ENCODE measurements at regions not wholly inside any gene's neighbourhood (a gene's known extent, or its start where the extent isn't known, plus 50 kb on each side); places are given as distances from the start of the nearest gene placed in this dataset.
"Not testable (repeated sequence)": the region's sequence is repeated elsewhere in the genome, so short reads cannot be mapped to it uniquely, and the experiment has no call there.

DNA sequence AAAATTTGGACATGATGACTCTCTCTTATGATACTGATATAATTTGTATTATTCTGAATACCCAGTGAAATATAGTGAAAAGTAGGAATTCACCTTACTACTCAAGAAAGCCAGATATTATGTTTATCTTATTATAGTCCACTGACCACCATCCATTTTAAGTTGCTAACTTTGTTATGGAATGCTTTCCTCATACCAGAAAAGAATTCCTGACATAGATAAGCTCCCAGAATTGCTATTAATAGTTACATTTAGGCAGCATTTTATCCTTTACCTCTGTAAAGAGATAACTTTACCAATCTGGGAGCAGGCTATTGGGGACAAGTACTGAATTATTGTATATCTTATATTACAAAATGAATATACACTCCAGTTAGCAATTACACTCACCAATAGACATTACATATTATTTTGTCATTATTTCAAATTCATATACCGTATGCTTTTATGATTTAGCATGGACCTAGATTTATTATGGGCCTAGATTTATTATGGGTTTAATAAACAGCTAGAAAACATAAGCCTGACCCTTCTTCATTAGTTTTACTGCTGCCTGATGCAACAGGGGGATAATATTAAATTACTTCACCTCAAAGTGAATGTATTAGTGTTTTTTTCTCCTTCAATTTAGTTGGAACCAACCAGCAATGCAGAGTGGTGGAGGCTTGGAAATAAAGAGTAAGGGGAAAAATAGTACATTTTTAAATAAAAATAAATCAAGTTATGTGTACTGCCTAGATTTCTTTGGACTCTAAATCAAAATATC is 1886.1 kb downstream of the PCDH9 start:
- no peak for DNase-seq

DNA sequence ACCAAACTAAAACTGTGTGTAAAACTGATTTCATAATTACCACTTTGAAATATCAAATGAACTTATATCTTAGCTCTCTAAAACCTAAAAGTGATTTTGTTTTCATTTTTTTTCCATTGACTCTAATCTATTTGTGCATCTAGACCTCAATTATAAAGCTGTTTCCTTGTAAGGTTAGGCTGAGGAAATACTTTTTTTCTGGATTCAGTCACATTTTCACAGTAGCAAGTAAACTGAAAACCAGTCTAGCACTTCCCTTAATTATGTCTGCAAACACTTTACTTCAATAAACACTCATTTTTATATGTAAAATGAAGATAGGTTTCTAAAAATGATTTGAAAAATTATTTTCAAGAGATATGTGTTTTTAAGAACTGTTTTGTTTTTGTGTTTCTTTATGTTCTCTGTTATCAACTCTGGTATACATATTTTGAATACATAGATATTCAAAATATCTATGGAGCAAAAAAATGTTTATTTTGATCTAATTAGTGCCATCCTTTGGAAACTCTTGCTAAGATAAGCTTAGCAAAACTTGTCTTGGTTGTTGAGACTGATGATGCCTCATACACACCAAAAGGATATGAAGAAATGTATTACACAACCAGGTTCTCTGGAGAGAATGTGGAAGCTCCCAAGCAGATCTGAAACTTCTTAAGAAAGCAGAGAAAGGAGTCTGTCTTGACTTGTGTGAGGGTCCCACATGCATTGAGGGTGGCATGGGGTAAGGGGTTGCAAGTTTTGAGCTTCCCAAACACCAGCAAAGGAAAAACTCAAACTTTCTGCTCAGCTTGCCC is 1887.4 kb downstream of the PCDH9 start:
- DNase-seq = no peak

DNA sequence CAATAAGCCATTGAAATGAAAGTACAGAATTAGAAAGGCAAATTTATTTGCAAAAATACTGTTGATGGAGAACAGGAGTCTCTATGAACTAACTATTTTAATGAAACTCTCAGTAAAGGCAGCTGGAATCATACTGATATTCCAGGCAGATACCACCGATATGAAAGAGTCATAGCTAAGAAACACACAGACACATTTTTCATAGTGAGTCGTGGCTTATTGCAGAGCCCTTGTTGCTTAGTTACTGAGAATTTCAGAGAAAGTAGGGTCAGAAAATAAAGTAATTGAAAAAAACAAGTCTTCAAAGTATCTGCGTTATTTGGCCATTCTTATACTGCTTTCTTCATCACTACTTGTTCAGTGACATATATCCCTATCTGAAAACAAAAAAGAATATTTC is 1890.9 kb downstream of the PCDH9 start:
- no peak for DNase-seq

DNA sequence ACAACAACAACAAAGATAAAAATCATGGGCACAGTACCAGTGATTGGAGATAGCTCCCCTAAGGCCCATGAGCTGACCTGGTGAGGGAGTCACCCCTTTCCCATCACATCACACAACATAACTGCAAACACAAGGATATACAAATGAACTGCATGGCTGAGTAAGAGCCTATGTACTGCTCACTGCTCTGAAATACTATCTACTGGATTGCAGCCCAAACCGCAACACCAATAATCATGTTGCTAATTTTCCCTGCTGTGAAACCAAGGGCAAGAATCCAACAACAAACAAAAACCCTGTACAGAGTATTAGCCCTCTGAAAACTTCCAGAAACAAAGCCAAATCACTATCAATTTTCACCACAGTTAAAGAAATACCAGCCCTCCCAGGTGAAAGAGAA is 1893.2 kb downstream of the PCDH9 start:
- DNase-seq = no peak

DNA sequence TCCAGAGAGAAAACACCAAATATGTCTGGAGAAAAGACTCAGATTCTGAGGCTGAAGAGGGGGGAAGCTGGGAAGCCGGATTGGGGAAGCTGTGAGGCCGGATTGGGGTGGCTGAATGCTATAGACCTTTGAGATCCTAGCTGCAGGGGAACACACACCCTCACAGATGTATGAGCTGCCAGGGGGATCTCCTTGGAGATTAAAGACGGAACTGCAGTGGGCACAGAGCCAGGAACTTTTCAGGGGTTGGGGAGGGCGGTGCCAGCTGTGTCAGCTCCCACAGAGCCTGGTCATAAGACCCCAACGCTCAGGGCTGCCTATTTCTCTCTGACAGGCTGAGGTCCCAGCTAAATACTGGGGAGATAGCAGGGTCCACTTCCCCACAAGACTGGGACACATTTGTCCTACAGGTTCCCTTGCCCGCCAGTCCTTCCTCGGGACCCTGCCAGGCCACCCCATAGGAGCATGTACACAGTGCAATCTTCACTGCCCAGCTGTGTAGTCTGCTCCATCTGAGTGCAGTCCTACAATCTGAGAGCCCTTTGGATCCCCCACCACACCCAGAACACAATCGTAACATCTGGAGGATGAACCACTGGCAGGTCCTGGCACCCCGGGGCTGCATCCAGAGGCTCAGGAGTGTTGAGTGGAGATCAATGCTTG is 1893.9 kb downstream of the PCDH9 start:
- no peak for DNase-seq

DNA sequence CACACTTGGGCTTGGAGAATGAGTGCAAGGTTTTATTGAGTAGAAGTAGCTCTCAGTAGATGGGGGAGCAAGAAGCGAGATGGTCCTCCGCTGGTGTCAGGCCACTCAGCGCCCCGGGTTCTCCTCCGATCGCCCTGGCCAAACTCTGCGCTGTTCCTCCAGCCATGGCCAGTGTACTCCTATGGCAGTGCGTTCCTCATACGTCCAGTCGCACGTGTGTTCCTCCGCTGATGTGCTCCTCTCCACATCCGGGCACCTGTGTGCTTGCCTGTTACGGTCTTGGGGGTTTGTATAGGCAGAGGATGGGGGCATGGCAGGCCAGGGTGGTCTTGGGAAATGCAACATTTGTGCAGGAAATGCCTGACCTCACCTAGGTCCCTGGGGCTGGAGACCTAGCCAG is 1899.4 kb downstream of the PCDH9 start:
- no peak for DNase-seq

DNA sequence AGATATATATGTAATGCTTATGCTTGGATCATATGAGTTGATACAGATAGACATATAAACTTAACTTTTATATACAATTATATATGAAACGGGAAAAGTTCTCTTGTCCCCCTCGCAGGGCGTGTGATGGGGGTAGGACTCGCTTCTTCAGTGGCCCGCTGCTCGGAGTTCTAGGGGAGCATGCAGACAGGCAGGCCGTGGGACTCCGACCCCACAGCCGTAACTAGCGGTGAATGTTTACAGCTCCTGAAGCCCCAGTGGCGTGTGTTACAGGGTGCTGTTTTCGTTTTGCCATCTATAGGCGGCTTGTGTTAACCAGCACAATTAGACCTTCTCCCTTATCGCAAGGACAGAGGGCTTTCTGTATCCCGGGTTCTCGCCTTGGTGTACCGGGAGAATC is 1899.8 kb downstream of the PCDH9 start:
- DNase-seq = no peak

DNA sequence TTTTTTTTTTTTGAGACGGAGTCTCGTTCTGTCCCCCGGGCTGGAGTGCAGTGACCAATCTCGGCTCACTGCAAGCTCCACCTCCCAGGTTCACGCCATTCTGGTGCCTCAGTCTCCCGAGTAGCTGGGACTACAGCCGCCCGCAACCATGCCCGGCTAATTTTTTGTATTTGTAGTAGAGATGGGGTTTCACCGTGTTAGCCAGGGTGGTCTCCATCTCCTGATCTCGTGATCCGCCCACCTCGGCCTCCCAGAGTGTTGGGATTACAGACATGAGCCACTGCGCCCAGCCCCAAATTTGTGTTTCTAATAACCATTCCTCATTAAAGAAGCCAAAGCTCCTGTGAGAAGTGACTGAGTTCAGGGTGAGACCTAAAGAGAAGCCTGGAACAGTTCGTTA is 1906.9 kb downstream of the PCDH9 start:
- DNase-seq = not testable (repeated sequence)

DNA sequence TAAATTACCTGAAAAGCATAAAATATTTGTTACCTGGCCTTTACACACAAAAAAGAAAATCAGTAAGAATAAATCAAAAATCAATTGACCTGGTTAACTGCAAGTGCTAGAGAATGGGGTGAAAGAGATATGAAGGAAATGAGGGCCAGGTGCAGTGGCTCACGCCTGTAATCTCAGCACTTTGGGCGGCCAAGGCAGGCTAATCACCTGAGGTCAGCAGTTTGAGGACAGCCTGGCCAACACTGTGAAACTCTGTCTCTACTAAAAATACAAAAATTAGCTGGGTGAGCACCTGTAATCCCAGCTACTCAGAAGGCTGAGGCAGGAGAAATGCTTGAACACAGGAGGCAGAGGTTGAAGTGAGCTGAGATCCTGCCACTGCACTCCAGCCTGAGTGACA is 1908.7 kb downstream of the PCDH9 start:
- not testable (repeated sequence) for DNase-seq

DNA sequence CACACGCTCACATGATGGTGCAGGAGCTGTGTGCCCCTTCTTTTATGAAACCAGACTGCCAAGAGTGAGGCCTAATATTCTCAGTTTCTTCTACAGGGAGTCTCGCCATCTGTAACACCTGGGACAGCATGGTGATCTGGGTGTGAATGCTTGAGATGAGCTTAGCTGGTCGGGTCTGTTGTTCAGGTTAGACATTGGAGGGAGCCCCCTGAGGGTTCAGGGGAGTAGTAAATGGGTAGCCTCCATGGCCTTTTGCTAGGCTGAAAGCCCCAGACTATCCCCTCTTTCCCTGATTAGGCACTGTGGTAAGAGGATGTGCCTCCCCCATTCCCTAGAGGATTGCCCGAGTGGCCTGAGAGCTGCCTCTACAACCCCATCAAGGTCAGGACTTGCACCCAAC is 1916.1 kb downstream of the PCDH9 start:
- no peak for DNase-seq

DNA sequence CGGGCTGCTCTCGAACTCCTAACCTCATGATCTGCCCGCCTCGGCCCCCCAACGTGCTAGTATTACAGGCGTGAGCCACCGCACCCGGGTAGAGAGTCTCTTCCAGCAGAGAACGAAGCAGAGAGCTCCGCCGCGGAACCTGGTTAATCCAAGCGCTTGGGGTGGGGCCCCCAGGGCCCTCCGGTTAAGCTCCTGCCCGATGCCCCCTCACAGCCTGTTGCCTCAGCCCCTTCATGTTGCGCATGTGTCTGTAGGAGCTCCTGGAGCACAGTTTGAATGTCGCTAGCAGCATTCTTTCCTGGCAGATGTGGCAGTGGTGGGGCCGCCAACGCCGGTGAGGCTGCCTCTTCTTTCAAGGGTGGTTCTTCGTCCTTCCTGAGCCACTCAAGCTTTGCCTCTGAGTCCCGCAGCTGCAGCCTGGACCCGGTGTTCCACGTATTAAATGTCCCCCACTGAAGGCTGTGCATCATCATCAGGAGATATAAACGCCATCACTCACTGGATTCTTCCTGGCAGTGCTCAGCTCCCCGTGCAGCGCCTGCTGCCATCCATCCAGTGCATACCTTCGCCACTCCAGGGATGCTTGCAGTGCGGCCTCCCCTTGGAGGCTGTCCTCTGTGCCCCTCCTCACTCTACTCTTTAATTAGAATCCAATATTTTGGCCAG is 1919.3 kb downstream of the PCDH9 start:
- no peak for DNase-seq

DNA sequence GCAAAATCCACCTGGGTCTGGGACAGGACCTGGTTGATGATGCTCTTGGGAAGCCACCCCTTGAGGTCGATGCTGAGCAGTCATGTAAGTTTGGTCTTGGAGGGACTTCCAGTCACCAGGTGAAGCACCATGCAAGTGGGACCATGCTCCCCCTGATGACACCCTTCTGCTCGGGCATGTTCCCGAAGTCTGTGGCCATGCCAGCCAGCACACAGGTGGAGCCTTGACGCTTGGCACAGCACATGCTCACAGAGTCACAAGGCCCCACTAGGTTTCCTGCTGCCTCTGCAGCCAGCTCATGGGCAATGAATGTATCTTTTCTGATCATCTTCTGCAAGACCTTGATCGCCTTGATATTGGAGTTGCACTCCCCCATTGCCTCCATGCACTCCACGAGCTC is 1920.2 kb downstream of the PCDH9 start:
- DNase-seq = no peak

DNA sequence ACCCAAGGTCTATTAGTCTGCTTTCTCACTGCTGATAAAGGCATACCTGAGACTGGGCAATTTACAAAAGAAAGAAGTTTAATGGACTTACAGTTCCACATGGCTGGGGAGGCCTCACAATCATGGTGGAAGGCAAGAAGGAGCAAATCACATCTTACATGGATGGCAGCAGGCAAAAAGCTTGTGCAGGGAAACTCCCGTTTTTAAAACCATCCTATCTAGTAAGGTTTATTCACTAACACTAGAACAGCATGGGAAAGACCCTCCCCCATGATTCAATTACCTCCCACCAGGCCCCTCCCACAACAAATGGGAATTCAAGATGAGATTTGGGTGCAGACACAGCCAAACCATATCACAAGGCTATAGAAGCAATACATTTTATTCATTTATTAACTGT is 1921.4 kb downstream of the PCDH9 start:
- DNase-seq = not testable (repeated sequence)

DNA sequence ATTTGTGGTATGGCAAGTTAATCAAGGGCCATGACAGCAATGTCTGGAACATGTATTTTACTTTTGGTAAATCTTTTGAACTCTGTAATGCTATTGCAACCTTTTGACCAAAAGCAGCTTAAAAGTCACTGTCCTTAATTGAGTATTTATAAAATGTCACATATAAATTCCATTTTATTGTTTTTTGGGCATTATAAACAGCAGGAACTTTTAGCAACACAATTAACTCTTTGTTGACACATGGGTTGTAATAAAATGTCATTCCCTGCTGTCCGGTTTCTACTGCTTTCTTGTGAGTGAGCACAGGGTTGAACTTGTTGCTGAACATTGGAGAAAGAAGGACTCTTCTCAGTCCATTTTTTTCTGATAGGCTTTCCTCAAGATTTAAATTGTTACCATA is 1923.1 kb downstream of the PCDH9 start:
- DNase-seq = no peak

DNA sequence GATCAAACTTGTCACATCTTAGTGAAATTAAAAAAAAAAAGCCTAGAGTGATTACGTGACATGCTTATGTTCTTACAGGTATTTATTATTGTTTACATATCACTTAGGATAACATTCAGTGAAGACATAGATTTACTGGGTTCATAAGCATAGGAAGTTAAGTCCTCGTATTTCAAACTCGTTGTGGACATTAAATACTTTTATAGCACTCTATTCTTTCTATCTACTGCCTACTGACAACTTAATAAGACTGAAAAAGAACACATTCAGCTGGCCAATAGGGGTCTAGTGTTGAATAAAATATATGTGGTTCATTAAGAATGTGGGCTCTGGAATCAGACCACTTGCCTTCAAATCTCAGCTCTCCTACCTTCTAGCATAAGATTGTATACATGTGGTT is 1927.4 kb downstream of the PCDH9 start:
- DNase-seq = no peak

DNA sequence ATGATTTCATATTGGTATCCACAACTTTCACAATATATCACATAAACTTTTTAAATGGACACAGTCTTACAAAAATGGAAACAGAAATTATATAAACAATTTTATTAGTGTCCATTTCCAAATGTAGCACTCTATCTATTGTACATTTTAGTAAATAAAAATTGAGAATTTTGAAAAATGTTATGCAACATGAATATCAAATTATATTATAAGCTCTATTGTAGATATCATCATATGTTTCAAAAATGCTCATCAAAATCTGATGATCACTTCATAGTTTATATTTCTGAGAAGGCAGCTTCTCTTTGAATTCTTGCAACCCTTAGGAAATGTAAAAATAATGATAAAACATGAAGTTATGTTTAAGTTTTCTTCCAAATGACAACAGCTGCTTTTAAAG is 1928.6 kb downstream of the PCDH9 start:
- no peak for DNase-seq

DNA sequence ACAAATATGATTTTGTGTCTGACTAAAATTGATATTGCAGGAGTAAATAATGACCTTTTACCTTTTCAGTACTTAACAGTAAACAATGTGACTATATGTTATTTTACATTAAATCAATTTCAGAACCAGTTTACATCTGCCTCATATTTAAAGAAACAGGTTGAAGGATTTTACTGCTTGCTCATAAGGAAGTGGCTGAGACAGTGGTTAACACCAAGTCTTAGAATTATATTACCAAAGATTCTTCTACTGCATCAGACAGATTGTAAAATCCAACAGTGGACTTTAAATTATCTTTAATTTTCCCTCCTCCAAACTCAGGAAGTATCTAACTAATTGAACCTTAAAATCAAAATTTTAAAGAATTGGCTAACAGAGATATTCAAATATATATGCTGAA is 1929.9 kb downstream of the PCDH9 start:
- DNase-seq = no peak

DNA sequence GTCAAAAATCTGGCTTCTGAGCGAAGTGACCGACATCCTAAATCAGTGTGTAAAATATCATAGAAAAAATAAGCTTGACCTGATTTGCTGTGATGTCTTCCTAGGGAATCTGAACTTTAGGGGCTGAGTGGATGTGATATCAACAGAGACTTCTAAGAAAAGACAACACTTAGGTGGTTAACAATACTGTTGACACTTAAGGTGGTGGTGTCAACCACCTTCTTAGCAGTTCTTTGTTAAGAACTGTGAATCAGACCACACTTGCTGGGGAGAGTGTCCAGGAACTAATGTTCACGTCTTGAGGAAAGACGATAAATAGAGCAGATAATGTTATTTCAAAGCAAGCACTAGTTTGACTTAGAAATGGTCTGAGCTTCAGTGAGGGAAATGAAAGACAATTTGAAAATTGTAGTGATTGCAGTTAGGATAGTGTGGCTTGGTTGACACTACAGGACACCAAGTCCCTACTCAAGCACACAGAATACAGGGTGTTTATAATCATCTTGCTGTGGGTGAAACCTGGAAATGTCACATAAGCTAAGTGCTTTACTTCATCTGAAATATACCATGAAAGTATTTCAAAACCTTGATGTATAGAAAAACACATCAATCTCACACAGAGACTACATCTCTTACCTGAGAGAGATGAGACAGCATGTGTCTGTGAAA is 1936.5 kb downstream of the PCDH9 start:
- DNase-seq = no peak

DNA sequence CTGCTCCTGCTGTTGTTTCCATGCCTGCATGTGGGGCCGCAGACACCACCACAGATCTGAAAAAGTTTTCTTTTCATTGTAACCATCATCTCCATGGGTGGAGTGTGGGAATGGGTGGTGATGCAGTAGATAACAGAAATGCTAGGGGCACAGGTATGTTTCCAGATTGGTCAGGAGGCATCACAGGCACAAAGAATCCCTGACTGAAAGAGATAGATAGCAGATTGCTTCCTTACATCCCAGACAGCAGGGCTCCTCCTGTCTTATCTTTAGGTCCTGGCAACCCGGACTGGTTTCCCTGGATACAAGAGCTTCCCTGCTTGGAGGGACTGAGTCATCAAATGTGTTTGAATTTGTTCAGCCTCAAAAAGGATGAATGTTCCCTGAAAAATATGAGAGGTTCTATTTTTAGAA is 1937.6 kb downstream of the PCDH9 start:
- DNase-seq = no peak

DNA sequence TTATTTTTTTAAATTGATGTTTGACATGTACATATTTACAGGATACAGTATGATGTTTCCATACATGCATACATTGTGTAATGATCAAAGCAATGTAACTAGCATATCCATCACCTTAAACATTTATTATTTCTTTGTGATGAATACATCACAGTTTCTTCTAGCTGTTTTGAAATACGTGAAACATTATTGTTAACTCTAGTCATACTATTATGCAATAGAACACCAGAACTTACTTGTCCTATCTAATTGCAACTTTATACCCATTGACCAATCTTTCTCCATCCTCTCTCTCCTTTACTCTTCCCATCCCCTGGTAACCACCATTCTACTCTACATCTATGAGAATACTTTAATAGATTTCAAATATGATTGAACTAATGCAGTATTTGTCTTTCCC is 1942.7 kb downstream of the PCDH9 start:
- no peak for DNase-seq

DNA sequence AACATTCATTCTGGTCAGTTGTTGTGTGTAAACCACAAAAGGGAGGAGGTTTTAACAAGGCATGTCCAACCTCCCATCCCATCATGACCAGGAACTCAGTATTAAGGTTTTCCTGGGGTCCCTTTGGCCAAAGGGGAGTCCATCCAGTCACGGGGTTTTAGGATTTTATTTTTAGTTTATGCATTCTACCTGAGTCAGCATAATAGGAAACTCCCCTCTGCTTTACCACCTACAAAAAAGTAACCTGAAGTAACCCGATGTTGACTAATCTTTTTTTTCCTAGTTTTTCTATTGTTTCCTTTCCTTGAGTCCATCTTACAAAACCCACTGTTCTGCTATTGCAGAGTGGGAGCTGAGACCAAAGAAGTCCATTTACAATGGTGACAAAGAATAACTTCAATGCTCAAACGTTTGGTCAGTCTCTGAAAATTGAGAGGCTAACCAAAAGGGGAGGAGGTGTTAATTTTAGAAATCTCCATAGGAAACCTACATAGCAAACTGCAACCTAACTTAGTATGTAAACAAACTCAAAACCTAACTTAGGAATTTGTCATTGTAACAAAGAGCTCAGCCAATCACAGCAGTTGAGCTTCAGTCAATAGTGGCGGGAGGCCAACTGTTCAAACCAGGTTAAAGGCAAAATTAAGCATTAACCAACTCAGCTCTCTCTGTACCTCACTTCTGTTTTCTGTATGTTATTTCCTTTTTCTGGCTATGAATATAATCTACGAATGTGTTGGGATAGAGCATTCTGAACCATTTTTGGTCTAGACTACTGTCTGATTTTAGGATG is 1954.1 kb downstream of the PCDH9 start:
- no peak for DNase-seq

DNA sequence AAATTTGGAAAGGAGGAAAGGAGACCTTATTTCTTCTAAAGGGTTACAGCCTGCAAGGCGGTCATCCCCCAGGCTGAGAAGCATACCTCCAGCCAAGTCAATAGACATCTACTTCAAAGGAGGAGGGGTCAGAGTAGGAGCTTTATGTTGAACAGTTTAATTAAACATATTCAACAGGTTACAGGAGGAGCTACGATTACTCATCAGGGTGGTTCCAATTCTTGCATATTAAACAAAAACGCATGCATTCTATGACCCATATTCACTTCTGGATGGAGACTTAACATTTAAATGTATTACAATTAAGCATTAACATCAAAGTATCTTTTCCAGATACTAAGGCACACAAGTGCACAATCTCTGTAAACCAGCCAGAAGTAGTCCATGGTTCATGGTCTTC is 1955.0 kb downstream of the PCDH9 start:
- DNase-seq = no peak
